Activated effector memory CD4-positive, alpha-beta T cell treated with Interleukin-2 at 50 U/mL for 16 hours (primary cell): ENCODE measurements at regions not wholly inside any gene's neighbourhood (a gene's known extent, or its start where the extent isn't known, plus 50 kb on each side); places are given as distances from the start of the nearest gene placed in this dataset.

Experiments used
- DNase-seq: peaks from one replicate; pipeline ENCODE4 v3.0.0-alpha.2; 2020

DNA sequence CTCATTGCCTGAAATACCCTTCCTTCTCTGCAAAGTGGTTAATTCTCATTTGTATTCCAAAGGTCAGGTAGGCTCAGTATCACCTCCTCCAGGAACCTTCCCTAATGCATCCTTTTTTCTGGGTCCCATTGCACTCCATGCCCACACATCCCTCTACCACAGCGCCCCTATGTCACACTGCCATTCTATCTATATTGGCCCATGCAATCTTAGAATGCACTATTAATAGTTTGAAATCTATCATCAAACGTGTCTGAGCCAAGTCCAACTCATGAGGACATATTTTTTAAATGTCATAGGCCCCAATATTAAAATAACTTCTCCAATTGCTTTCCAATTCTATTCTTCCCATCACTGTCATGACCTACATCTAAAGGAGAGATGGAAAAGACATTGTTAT, 495.1 kb downstream of the SOX6 start:
- no peak for DNase-seq

DNA sequence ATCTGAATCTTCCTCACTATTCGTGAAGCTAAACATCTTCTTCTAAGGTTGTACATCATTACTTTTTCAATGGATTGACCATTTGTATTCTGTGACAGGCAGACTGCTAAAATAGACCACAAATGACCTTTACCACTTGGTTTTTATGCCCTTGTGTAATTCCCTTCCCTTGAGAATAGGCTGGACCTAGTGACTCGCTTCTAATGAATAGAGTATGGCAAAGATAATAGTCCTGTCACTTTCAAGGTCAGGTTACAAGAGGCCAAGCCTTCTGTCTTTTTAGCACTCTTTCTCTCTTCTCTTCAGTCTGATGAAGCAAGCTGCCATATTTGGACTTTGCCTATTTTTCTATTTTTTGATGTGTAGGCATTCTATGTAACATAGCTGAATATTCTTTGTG, 492.9 kb downstream of the SOX6 start:
- no peak for DNase-seq

- no peak for DNase-seq
Measured at GRCh38 chr11:15864026-15864805, 492.1 kb downstream of the SOX6 start.

DNA sequence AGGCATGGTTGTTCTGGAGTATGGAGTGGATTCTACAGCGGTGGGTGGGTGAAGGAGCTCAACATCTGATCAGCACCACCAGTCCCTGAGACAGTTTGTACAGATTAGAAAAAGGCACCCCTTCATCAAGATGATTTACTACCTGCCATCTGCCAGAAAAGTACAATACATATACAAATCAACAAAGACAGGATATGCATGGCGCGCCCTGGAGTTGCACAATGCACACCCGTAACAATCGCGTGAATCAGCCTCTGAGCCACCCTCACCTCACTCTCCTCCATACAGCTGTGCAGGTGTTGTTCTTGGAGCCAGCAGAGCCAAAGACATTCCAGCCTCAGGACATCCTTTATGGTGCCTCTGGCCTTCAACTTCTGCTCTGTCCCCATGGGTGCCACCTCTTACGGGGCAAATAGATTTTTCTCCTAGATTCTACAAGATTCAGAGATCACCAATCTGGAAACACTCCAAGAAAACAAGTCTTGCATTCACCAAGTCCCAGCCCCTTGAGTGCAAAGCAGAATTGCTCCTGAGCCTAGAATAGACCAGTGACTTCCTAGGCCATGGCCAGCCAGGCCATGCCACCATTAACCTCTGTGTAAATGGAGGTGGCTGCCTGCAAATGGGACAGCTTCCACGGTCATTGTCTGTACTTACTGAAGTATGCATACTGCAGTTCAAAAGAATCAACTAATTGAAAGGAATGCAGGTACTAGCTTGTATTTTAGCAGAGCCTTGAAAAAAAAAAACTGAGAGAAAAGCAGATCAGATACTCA, 490.9 kb downstream of the SOX6 start:
- no peak for DNase-seq

DNA sequence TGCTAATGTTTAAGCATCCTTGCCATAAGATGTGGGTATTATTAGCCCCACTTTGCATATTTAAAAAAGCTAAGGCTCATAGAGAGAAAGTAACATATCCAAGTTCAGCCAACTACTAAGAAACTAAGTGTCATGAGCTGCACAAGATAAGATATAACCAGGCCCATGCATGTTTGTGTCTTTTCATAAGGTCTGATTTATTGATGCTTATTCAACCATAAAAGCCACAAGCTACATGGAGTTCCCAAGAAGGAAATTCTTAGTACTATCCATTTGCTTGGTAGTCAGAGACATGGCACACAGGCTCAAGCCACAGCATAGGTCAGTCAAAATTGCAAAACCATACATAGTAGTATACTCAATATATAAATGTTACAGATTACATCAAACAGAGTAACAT, 488.5 kb downstream of the SOX6 start:
- no peak for DNase-seq

- DNase-seq, result no peak
Measured at GRCh38 chr11:15870911-15871310, 485.4 kb downstream of the SOX6 start.

GRCh38 chr11:15871904-15872626, 484.3 kb downstream of the SOX6 start:
- DNase-seq, result no peak

DNA sequence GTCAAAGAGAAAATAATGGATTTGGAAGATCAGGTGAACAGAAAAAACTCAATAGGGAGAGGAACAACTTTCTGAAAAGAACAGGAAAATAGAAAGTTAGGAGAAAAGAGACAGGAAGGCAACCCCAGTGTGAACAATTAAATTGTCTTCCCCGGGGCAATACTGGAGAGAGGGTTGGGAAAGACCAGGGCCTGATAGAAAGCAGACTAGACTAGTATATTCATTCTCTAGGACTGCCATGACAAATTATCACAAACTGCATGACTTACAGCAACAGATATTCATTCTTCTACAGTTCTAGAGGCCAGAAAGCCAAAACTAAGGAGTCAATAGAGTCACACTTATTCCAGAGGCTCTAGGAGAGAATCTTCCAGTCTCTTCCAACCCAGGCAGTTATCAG, 482.8 kb downstream of the SOX6 start:
- no peak for DNase-seq

DNA sequence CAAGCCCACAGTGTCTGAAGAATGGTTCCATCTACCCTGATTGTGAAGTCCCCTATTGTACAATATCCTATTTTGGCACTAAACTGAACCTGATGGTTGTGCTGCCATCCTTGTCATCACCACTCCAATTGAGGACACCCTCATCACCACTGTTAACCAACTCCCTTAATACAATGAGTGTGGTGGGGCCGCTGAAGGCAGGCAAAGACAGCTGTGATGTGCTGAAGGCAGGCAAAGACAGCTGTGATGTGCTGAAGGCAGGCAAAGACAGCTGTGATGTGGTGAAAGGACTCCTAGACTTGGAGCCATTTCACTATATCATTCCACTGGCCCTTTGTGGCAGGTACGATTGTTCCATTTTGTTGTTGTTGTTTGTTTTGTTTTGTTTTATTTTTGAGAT, 481.6 kb downstream of the SOX6 start:
- DNase-seq, result no peak

- DNase-seq, result no peak
Measured at GRCh38 chr11:15875393-15875792, 481.0 kb downstream of the SOX6 start.

- DNase-seq, result no peak
Measured at GRCh38 chr11:15875943-15876342, 480.4 kb downstream of the SOX6 start.

DNA sequence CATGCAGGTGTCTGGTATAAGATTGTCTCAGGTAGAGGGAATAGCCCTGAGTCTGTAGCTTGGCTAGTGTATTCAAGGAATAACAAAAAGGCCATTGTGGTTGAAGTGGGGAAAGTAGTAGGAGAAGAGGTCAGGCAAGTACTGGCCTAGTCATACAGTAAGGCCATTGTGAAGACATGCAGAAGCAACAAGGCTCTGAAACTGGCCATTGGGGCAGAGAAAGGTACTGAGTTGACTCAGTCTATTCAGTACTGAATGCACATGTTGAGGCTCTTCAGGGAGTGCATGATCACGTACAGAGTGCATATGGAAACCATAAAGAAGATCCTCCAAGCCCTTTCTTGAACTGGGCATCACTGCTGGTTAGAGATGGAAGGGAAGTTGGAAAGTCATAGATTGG, 477.6 kb downstream of the SOX6 start:
- DNase-seq, result no peak

DNA sequence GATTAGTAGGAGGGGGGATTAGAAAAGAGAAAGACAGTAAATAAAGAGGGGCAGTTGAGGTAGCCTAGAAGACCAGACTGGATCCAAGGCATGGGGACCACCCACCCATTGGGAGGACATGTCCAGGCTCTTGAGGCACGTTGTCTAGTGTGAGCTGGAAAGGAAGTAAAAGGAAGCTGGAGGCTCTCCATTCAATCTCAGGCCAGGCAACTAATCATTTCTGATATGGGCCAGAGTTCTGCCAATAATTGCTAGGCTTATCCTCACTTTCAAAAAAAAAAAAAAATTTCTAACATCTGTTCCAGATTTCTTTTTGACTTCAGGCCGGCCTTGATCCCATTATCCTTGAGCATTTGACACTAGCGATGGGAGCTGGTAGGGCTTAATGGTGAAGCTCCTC, 476.1 kb downstream of the SOX6 start:
- DNase-seq, result no peak

GRCh38 chr11:15882876-15883454, 473.4 kb downstream of the SOX6 start:
- DNase-seq, result no peak

GRCh38 chr11:15883455-15883920, 472.9 kb downstream of the SOX6 start:
- no peak for DNase-seq

- DNase-seq, result no peak
Measured at GRCh38 chr11:15884141-15884540, 472.2 kb downstream of the SOX6 start.

GRCh38 chr11:15884777-15885540, 471.4 kb downstream of the SOX6 start:
- no peak for DNase-seq

DNA sequence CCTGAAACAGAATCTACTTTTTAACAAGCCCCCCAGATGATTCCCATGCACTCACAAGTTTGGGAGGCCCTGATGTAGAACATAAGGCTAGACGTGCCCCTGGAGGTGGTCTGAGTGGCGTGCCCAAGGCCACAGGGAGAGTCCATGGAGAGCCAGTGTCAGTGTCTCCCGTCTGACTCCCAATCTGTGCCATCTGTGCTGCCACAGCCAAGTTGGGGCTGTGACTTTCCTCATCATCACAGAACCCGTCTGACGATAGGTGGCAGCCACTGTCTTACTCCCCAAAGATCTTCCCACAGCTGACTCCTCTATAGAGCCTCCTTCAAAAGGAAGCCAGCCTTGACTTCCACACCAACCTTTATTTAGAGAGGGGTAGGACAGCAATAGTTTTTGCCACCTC, 470.5 kb downstream of the SOX6 start:
- DNase-seq, result no peak

DNA sequence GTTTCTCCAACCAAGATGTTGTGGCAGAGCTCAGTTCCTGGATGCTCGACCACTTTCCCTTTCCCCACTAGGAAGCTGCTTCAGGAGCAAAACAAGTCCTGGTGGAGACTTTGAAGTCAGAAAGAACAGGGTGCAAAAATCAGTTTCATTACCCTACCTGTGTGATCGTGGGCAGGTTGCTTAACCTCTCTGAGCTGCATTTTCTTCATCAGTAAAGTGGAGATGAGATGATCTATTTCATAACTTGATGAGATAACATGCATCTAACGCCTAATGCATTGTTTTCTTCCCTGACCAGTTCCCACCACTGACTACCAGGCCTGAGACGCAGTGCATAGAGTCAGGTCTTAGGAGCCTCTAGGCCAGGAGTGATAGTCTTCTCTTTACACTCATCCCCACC, 470.0 kb downstream of the SOX6 start:
- no peak for DNase-seq

DNA sequence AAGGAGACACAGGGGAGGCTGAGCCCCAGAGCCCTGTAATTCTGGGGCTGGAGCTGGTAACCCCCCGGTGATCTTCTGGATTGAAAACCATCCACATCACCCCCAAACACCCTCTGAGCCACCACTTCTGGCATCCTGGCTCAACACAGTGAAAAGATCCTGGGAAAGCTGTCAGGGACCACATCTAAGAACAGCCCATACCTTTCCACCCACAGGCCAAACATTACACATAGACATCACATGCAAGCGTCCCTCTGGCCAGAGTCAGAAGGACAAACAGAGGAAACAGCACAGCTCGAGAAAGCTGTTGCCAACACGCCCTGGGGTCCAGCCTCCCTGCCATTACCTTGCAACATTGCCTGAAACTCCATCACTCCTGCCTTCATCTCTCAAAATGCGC, 469.5 kb downstream of the SOX6 start:
- no peak for DNase-seq

DNA sequence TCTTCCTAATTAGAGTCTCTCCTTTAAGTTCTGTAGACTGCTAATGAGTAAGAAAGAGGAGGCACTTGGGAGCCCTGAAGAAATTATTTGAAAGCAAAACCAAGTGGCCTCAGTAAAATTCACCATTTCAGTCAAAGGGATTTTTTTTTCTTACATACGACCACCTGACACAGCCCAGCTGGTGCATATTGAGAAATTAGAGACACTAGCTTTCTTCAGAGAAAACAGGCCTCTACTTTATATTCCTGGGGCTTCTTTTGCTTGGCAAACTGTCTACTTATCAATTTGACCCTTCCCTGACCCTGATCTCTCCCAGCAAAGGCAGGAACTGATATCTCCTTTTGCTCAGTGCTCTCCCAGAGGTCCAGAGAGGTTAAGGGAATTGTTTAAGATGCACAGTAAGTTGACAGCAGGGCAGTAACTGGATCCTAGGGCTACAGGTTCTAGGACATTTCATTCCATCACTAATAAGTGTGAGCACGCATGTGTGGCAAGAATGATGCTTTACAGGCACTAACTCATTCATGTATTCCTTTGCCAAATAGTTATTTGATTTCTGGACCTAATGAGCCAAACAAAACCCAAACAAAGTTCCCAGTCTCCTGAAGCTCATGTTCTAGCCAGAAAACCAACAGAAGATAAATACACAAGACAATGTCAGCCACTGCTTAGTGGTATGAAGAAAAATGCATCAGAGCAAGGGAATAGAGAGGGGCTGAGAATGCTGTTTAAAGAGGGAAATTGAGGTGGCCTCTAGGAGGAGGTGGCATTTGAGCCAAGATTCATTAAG, 467.6 kb downstream of the SOX6 start:
- DNase-seq, result no peak
